ENCODE measurements at regions not wholly inside any gene's neighbourhood (a gene's known extent, or its start where the extent isn't known, plus 50 kb on each side); places are given as distances from the start of the nearest gene placed in this dataset.

- no TSS peak for BruUV-seq (replicated peaks)
- TF ChIP-seq MAFK (IDR thresholded peaks at IDR 0.05; ENCODE audit: low read depth, low read length) (no peak), BHLHE40 (IDR thresholded peaks at IDR 0.05; ENCODE audit: low read depth, low read length) (no peak), CEBPB (IDR thresholded peaks at IDR 0.05; ENCODE audit: low read depth, low read length) (no peak)
- intact Hi-C loops (cut with micrococcal nuclease) (no loop called here), dilution Hi-C loops (cut with HindIII; ENCODE audit: low sequenced_read_pairs, unreplicated experiment) (no loop called here), in situ Hi-C loops (cut with MboI; ENCODE audit: low sequenced_read_pairs) (no loop called here)
- Histone ChIP-seq H3K18ac (ENCODE audit: low read depth, low read length) (no peak overlapping the region), H3K36me3 (ENCODE audit: control insufficient read depth, insufficient read depth, low read length) (no peaks in the 10 kb centered on the region), H4K91ac (ENCODE audit: insufficient read depth, low read depth, low read length) (no peak overlapping the region), H4K20me1 (ENCODE audit: insufficient read depth, low read length) (no peaks in the 10 kb centered on the region), H3K56ac (ENCODE audit: extremely low read depth, insufficient read depth, low read length) (no peak overlapping the region), H3K4me2 (ENCODE audit: low read depth, low read length) (no peak overlapping the region), H3K4ac (ENCODE audit: low read depth, low read length) (no peak overlapping the region), H3K14ac (replicated peaks; ENCODE audit: low read depth, low read length) (no peak overlapping the region), H3K27me3 (ENCODE audit: control insufficient read depth, insufficient read depth, low read length) (no peaks in the 10 kb centered on the region), H2AFZ (replicated peaks; ENCODE audit: low read length, poor library complexity) (no peak overlapping the region), H2BK15ac (ENCODE audit: low read depth, low read length) (no peak overlapping the region), H2BK5ac (ENCODE audit: low read depth, low read length, poor library complexity, severe bottlenecking) (no peak overlapping the region), H3K23ac (ENCODE audit: low read depth, low read length) (no peak overlapping the region), H3K9me1 (ENCODE audit: insufficient read depth, low read length) (no peaks in the 10 kb centered on the region), H3K4me3 (ENCODE audit: insufficient read depth, low read depth, low read length) (no peak overlapping the region), H4K8ac (ENCODE audit: low read depth in 2 of 2, low read length in 2 of 2) (no peak overlapping the region), H3K79me1 (ENCODE audit: low read depth in 1 of 2, low read length in 2 of 2) (no peaks in the 10 kb centered on the region), H3K27ac (ENCODE audit: insufficient read depth, low read length) (no peak overlapping the region), H3K4me1 (ENCODE audit: control insufficient read depth, insufficient read depth, low read length) (no peaks in the 10 kb centered on the region; the same call in 1 of the 2 replicates), H2AK9ac (replicated peaks; ENCODE audit: low read depth, low read length, poor library complexity) (no peak overlapping the region), H4K5ac (ENCODE audit: low read depth, low read length) (no peak overlapping the region), H3K9me3 (ENCODE audit: control insufficient read depth, insufficient read depth, low read length) (peaks cover 5% of the 10 kb centered on the region), H2AK5ac (ENCODE audit: low read depth, low read length) (no peak overlapping the region), H2BK20ac (ENCODE audit: low read depth, low read length) (no peak overlapping the region), H2BK120ac (ENCODE audit: low read depth, low read length) (no peak overlapping the region), H3K9ac (ENCODE audit: low read depth, low read length) (no peak overlapping the region)
- no CpG with 5 or more reads among the region's 1 CpG for WGBS, 2 experiments (ENCODE audit: extremely low coverage in 2 of 2, insufficient read length in 1 of 2)
- CTCF ChIA-PET: no interaction called here
- DNase-seq: no peak
- POLR2A ChIA-PET (ENCODE audit: unreplicated experiment): no interaction called here
- ATAC-seq (ENCODE audit: low read depth): no peak
Observed at GRCh38 chr17:71267668-71268067, 853.2 kb upstream of the SOX9 start.

Measured in IMR-90 (cell line).